ENCODE measurements at regions not wholly inside any gene's neighbourhood (a gene's known extent, or its start where the extent isn't known, plus 50 kb on each side); places are given as distances from the start of the nearest gene placed in this dataset.

DNA sequence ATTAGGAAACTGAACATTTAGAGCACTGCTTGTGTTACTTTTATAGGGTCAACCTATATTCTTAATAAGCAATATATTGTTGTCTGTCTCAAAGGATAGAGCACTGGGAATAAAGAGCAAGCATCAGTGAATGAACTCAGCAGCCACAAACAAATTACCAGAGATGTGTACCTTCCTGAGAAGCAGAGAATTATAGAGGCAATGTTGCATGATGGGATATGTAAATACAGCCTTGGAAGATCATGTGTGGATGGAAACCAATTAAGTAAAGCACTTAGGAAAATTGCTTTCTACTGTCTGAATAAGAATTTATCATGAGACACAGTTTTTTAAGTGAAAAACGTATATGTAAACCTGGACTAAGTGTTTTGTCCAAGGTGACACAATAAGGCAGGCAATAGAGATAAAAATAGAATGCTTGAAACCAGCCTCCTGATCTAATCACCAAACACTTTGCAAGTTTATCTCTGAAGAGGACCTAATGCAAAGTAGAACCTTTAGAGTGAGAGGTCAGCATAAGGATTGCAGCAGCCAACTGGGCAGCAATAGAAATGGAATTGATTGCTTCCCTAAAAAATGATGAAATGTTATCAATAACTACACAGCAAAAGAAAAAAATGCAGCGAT is 848.0 kb downstream of the TUSC7 start:
- DNase-seq: no peak

DNA sequence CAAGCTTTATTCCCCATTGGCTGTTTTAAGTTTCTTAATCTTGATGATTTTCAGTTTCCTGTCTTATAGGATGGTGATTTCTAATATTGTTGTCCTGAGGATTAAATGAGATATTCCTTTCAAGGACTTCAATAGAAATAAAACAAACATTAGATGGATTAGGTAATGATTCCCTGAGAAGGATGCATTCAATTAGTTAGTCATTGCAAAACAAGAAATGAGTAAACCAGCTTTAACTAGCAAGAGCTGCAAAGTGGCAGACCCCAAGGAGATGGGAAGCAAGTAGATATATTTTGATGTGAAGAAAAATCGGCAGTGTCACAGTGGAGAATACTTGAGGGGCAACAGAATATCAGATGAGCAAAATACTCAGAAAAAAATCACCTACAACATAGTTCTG is 849.1 kb downstream of the TUSC7 start:
- no peak for DNase-seq

- DNase-seq: no peak
Observed at GRCh38 chr3:117562000-117562399, 852.4 kb downstream of the TUSC7 start.

DNA sequence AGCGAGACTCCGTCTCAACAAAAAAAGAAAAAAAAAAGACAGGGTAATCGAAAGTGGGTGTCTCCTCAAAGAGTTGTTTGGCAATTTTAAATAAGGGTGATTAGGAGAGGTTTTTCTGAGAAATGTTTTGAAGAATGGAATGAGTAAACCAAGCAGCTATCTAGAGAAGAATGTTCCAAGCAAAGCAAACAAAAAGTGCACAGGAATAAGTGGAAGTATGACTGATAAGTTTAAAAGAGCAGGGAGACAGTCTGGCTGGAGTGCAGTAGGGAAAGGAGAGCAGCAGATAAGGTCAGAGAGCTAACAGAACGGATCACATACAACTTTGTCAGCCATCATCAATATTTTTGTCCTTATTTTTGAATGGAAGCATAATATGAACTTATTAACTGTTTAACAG is 853.5 kb downstream of the TUSC7 start:
- DNase-seq: no peak

- no peak for DNase-seq
Observed at GRCh38 chr3:117565777-117566176, 856.2 kb downstream of the TUSC7 start.

DNA sequence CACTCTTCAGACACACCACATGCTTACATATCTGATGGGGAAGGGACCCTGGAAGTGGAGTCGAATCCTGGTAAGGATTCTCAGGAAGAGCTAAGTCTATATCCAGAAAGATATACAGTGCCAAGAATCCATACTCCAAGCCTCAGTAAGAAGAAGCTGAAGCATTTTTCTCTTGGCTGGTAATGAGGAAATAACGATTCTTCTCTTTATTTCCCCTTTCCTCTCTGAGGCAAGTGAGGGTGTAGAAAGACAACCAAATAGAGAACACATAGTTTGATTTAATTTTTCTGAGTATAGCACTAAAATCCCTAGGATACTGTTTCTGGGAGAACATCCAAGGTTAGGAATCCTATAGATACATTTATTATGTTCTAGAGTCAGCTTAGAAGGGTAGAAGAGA is 857.3 kb downstream of the TUSC7 start:
- DNase-seq: no peak

DNA sequence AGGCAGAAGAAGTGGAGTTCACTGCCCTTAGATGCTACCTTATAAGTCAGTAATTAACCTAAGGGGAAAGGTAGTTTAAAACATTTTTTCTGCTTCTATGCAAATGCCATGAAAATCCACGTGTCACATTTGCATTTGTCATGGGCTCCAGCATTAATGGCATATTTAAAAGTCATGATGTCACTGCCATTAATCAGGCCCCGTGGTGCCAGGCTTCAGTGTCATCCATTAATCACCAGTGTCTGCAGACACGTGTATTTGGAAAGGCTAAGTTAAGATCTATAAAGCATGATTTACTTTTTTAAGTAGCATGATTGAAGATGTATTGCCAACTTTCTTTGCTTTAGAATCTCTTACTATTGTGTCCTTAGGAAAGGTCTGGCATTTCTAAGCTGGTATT is 857.8 kb downstream of the TUSC7 start:
- DNase-seq: no peak

GRCh38 chr3:117567906-117568305 is 858.3 kb downstream of the TUSC7 start:
- no peak for DNase-seq

DNA sequence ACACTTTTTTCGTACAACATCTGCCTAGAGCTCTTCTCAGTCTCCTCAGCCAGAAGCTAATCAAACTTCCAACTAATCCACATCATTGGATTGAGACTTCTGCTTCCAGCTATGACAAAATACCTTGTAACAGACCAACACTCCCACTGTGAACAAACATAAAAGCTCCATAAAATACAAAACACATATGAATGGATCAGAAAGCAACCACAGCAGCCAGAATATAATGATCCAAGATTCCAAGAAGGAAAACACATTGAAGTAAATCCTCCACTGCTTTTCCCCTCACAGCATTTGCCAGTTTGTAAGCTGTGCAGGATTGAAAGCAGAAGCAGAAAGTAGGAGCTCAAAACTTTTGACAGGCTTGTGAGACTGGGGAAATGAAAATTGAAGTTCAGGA is 863.2 kb downstream of the TUSC7 start:
- peak; percentile 4 for DNase-seq

DNA sequence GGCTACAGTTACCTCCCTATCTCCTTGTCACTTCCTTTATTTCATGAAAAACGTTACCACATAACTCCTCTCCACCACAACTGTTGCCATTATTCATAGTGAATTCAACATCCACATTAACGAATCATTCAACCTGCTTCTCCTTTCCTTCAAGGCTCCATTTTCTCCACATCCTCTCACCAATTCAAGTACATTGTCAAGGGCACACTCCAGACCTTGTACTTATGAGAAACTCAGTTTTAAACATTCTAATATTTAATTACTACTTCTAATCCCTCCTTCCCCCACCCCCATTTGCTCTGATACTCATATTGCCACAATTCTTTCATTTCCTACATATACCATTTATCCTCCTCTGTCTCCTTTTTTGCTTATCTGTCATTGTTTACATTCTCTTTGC is 871.2 kb downstream of the TUSC7 start:
- DNase-seq: no peak

GRCh38 chr3:117586161-117586560 is 876.6 kb downstream of the TUSC7 start:
- DNase-seq: no peak

DNA sequence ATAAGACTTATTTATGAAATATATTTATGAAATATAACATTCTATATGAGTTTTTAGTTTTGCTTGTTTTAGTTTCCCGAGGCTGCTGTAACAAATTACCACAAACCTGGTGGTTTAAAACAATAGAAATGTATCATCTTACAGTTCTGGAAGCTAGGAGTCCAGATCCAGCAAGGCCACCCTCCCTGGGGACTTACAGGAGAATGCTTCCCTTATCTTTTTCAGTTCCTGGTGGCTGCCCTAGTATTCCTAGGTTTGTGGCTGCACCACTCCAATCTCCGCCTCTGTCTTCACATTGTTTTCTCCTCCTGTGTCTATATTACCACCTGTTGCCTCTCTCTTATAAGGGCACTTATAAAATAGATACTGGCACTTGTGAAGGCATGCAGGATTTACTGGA is 877.8 kb downstream of the TUSC7 start:
- DNase-seq: no peak

DNA sequence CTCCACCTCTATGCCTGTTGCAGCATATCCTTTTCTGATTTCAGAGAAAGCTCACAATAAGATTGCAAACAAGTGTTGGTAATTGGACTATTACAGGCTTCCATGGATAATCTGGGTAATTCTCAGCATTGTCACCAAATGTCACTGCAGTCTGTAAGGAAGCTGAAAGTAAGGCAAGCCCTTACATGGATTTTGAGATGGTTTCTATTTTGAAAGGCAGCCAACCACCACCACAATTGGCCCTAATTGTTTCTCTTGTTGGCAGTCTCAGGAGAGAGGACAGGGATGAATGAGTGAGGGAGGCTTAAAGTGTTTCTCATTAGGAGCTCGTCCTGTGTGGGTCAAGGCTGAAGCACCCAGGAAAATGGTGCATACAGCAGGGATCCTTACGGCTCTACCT is 879.9 kb downstream of the TUSC7 start:
- no peak for DNase-seq

GRCh38 chr3:117595615-117596014 is 886.0 kb downstream of the TUSC7 start:
- no peak for DNase-seq

- DNase-seq: no peak
Observed at GRCh38 chr3:117596503-117596902, 886.9 kb downstream of the TUSC7 start.

GRCh38 chr3:117597865-117598264 is 888.3 kb downstream of the TUSC7 start:
- DNase-seq: no peak

- no peak for DNase-seq
Observed at GRCh38 chr3:117600112-117600511, 890.5 kb downstream of the TUSC7 start.

DNA sequence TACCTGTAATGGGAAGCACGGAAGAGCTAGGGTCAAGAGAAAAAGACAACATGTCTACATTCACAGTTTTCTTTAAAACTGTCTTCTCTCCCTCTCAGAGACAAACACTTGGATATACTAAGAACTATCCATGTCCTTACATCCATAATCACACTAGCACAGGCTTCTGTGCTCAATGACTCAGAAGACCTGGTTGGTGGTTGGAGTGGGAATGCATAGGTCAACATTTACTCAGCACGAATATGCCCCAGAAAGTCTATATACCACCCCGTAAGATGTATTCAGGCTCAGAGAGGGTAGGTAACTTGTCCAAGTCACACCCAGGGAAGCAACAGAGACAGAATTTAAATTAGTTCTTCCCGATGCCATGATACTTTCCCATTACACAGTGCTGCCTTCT is 891.1 kb downstream of the TUSC7 start:
- no peak for DNase-seq

GRCh38 chr3:117602058-117602644 is 892.6 kb downstream of the TUSC7 start:
- DNase-seq: no peak

DNA sequence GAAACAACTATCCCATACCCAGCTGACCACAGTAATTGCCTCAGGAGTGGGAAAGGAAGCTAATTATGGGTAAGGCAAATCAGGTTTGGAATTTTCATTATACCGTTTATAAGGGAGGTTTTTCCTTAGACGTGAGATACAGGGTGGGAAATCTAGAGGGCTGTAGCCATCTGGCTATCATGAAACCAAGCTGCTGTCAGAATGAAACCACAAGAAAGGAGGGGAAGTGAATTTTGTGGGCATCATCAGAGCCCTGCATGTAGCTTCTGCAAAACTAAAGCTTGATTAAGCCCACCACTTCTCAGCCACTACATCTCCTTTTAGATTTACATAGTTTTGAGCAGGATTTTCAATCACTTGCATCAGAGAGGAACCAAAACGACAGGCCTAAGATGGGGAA is 893.5 kb downstream of the TUSC7 start:
- no peak for DNase-seq

DNA sequence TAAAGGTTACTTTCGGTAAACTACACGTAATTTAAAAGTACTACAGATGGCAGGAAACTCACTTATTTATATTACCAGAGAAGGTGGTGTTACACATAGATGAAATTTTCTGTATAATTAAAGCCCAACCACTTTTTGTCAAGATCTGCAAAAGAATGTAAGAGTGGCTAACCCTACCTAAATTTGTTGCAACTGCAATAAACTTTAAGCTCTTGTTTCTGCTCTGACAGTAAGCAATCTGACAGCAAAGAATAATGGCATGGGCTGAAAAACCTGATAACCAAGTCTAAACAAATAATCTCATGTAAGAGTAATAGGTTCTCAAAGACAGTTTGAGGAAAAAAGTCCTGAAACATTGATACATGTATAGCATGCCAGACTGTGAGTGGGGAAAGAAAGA is 897.3 kb downstream of the TUSC7 start:
- DNase-seq: no peak

DNA sequence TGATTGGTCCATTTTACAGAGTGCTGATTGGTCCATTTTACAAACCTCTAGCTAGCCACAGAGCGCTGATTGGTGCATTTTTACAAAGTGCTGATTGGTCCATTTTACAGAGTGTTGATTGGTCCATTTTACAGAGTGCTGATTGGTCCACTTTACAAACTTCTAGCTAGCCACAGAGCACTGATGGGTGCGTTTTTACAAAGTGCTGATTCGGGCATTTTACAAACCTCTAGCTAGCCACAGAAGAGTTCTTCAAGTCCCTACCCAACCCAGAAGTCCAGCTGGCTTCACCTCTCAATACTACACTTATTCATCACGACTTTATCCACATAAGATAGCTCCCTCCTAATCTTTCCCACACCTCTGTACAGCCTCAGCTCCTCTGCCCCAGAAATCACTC is 899.8 kb downstream of the TUSC7 start:
- DNase-seq: no peak

GRCh38 chr3:117610156-117610555 is 900.6 kb downstream of the TUSC7 start:
- DNase-seq: no peak

- no peak for DNase-seq
Observed at GRCh38 chr3:117611211-117611610, 901.6 kb downstream of the TUSC7 start.

Data from muscle of arm (tissue), 1 donor.